H1 (cell line): ENCODE measurements at regions not wholly inside any gene's neighbourhood (a gene's known extent, or its start where the extent isn't known, plus 50 kb on each side); places are given as distances from the start of the nearest gene placed in this dataset.

Experiments used
- CHD1 ChIP-seq: IDR thresholded peaks from 2 replicates; pipeline ENCODE4 v1.6.1; 2012; ENCODE audit warnings: low read depth, low read length, improper control_type of control experiment
- HDAC2 ChIP-seq, 2 experiments: fragments of 300-600 bp in 1 of 2; sonication (generic) in 1 of 2; IDR thresholded peaks; 2 replicates each; pipeline ENCODE4 v1.6.1; 2011 to 2012; ENCODE audit warnings: low read depth in 2 of 2, low read length in 2 of 2, mild to moderate bottlenecking in 2 of 2, moderate library complexity in 2 of 2, borderline replicate concordance in 1 of 2, inconsistent platforms in 1 of 2
- JUN ChIP-seq: IDR thresholded peaks from 2 replicates; pipeline ENCODE4 v1.6.1; 2011; ENCODE audit warnings: low read depth, mild to moderate bottlenecking, improper control_type of control experiment, low read length
- KDM4A ChIP-seq: IDR thresholded peaks from one replicate; pipeline ENCODE4 v1.7.1; 2012; ENCODE audit warnings: low read depth, mild to moderate bottlenecking, moderate library complexity, low read length, inconsistent platforms; ENCODE audit not compliant: severe bottlenecking
- NRF1 ChIP-seq: IDR thresholded peaks from 2 replicates; pipeline ENCODE4 v1.6.1; 2011; ENCODE audit warnings: mild to moderate bottlenecking, low read depth, low read length, improper control_type of control experiment
- PHF8 ChIP-seq: fragments of 200-600 bp; sonication (generic); conservative IDR thresholded peaks from 2 replicates; pipeline ENCODE4 v1.7.1; 2012; ENCODE audit warnings: low read depth, mild to moderate bottlenecking, inconsistent platforms, low read length, moderate library complexity
- RAD21 ChIP-seq, 2 experiments: IDR thresholded peaks in 1 of 2; conservative IDR thresholded peaks in 1 of 2; 2 replicates each; pipeline ENCODE4 v1.6.1; 2011; ENCODE audit warnings: low read depth in 2 of 2, low read length in 2 of 2, improper control_type of control experiment in 1 of 2, inconsistent platforms in 1 of 2, mild to moderate bottlenecking in 1 of 2, moderate library complexity in 1 of 2
- RXRA ChIP-seq: IDR thresholded peaks from 2 replicates; pipeline ENCODE4 v1.6.1; 2011; ENCODE audit warnings: low read depth, mild to moderate bottlenecking, low read length, moderate library complexity; ENCODE audit not compliant: insufficient read depth
- SUZ12 ChIP-seq: fragments of 200-600 bp; sonication (generic); IDR thresholded peaks from 2 replicates; pipeline ENCODE4 v1.6.1; 2012; ENCODE audit warnings: mild to moderate bottlenecking, inconsistent platforms, low read length, moderate library complexity, mixed read lengths
- TBP ChIP-seq: IDR thresholded peaks from 2 replicates; pipeline ENCODE4 v1.6.1; 2011; ENCODE audit warnings: low read depth, low read length, improper control_type of control experiment
- TF ChIP-seq, protein P1 (sequence below): fragments of 300-600 bp; sonication (generic); IDR thresholded peaks from 2 replicates; pipeline ENCODE4 v1.7.1; 2012; ENCODE audit warnings: low read length, moderate library complexity, mild to moderate bottlenecking, inconsistent platforms; ENCODE audit not compliant: insufficient replicate concordance

DNA sequence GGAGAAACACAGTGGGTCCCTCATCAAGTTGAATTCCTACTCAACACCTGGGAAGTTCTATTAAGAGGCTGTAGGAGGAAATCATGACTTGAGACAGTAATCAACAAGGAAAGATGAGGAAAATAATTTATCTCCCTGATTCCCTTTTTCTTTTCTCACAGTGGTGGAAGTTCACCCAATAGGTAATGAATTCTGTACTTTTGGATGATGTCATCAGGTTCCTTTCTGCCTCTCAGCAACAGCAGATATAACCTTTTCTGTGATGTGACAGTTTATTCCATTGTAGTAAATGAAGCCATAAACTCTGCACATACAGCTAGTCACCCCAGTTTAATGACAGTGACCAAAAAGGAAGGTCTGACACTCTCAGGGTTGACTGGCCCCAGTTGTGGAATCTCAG, 1265.0 kb downstream of the NXPH1 start (continued):
- TF ChIP-seq, protein P1, sequence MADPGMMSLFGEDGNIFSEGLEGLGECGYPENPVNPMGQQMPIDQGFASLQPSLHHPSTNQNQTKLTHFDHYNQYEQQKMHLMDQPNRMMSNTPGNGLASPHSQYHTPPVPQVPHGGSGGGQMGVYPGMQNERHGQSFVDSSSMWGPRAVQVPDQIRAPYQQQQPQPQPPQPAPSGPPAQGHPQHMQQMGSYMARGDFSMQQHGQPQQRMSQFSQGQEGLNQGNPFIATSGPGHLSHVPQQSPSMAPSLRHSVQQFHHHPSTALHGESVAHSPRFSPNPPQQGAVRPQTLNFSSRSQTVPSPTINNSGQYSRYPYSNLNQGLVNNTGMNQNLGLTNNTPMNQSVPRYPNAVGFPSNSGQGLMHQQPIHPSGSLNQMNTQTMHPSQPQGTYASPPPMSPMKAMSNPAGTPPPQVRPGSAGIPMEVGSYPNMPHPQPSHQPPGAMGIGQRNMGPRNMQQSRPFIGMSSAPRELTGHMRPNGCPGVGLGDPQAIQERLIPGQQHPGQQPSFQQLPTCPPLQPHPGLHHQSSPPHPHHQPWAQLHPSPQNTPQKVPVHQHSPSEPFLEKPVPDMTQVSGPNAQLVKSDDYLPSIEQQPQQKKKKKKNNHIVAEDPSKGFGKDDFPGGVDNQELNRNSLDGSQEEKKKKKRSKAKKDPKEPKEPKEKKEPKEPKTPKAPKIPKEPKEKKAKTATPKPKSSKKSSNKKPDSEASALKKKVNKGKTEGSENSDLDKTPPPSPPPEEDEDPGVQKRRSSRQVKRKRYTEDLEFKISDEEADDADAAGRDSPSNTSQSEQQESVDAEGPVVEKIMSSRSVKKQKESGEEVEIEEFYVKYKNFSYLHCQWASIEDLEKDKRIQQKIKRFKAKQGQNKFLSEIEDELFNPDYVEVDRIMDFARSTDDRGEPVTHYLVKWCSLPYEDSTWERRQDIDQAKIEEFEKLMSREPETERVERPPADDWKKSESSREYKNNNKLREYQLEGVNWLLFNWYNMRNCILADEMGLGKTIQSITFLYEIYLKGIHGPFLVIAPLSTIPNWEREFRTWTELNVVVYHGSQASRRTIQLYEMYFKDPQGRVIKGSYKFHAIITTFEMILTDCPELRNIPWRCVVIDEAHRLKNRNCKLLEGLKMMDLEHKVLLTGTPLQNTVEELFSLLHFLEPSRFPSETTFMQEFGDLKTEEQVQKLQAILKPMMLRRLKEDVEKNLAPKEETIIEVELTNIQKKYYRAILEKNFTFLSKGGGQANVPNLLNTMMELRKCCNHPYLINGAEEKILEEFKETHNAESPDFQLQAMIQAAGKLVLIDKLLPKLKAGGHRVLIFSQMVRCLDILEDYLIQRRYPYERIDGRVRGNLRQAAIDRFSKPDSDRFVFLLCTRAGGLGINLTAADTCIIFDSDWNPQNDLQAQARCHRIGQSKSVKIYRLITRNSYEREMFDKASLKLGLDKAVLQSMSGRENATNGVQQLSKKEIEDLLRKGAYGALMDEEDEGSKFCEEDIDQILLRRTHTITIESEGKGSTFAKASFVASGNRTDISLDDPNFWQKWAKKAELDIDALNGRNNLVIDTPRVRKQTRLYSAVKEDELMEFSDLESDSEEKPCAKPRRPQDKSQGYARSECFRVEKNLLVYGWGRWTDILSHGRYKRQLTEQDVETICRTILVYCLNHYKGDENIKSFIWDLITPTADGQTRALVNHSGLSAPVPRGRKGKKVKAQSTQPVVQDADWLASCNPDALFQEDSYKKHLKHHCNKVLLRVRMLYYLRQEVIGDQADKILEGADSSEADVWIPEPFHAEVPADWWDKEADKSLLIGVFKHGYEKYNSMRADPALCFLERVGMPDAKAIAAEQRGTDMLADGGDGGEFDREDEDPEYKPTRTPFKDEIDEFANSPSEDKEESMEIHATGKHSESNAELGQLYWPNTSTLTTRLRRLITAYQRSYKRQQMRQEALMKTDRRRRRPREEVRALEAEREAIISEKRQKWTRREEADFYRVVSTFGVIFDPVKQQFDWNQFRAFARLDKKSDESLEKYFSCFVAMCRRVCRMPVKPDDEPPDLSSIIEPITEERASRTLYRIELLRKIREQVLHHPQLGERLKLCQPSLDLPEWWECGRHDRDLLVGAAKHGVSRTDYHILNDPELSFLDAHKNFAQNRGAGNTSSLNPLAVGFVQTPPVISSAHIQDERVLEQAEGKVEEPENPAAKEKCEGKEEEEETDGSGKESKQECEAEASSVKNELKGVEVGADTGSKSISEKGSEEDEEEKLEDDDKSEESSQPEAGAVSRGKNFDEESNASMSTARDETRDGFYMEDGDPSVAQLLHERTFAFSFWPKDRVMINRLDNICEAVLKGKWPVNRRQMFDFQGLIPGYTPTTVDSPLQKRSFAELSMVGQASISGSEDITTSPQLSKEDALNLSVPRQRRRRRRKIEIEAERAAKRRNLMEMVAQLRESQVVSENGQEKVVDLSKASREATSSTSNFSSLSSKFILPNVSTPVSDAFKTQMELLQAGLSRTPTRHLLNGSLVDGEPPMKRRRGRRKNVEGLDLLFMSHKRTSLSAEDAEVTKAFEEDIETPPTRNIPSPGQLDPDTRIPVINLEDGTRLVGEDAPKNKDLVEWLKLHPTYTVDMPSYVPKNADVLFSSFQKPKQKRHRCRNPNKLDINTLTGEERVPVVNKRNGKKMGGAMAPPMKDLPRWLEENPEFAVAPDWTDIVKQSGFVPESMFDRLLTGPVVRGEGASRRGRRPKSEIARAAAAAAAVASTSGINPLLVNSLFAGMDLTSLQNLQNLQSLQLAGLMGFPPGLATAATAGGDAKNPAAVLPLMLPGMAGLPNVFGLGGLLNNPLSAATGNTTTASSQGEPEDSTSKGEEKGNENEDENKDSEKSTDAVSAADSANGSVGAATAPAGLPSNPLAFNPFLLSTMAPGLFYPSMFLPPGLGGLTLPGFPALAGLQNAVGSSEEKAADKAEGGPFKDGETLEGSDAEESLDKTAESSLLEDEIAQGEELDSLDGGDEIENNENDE = no peak
- TF ChIP-seq KDM4A (no peak), PHF8 (no peak), JUN (no peak), CHD1 (no peak), RXRA (no peak), NRF1 (no peak), TBP (no peak), SUZ12 (no peak), RAD21 (IDR thresholded peaks at IDR 0.05 in 1 of 2, conservative IDR thresholded peaks at IDR 0.05 in 1 of 2; ENCODE audit: low read depth in 2 of 2, low read length in 2 of 2) (no peak), HDAC2 (IDR thresholded peaks at IDR 0.05; ENCODE audit: borderline replicate concordance in 1 of 2, low read depth in 2 of 2, low read length in 2 of 2) (no peak)
